ENCODE measurements at regions not wholly inside any gene's neighbourhood (a gene's known extent, or its start where the extent isn't known, plus 50 kb on each side); places are given as distances from the start of the nearest gene placed in this dataset.
"Not testable (repeated sequence)": the region's sequence is repeated elsewhere in the genome, so short reads cannot be mapped to it uniquely, and the experiment has no call there.

- DNase-seq, result no peak
Observed at GRCh38 chr13:34733721-34734120, 208.3 kb upstream of the NBEA start.

DNA sequence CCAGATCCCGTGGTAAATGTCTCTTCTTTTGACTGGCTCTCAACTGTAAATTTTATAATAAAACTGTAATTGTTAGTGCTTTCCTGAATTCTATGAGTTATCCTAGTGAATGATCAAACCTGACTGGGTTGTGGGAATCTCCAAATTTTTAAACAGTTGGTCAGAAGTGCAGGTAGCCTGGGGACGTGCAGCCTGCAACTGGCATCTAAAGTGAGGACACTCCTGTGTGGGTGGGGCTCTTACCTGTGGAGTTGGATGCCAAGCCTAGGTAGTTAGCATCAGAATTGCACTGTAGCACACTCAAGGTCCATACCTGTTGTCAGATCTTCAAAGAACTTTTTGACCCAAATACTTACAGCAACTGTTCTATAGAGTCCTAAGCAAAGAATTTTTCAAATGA is 207.1 kb upstream of the NBEA start:
- DNase-seq, result no peak

- peak; percentile 65 for DNase-seq
Observed at GRCh38 chr13:34738254-34738992, 203.6 kb upstream of the NBEA start.

- DNase-seq, result not testable (repeated sequence)
Observed at GRCh38 chr13:34747056-34747455, 195.0 kb upstream of the NBEA start.

- no peak for DNase-seq
Observed at GRCh38 chr13:34747507-34747906, 194.6 kb upstream of the NBEA start.

- no peak for DNase-seq
Observed at GRCh38 chr13:34748073-34748472, 194.0 kb upstream of the NBEA start.

GRCh38 chr13:34748596-34748995 is 193.5 kb upstream of the NBEA start:
- DNase-seq, result no peak

- no peak for DNase-seq
Observed at GRCh38 chr13:34749046-34749445, 193.0 kb upstream of the NBEA start.

- peak; percentile 90 for DNase-seq
Observed at GRCh38 chr13:34750078-34750931, 191.8 kb upstream of the NBEA start.

DNA sequence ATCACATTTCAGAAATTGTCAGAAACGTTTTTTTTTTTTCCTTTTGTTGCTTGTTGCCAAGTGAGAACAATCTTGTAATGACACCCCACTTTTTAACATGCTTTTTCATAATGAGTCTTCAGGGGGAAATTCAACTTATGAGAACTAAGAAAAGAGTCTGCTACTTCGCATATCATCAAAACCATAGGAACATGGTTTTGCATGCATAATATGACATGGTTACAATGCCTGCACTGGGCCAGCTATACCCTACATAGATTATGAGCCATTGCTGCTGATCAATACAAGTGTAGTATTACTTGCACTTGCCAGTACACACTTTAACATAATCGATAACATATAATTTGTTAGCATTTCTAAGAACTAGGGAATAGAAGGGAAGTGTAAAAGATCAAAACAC is 191.0 kb upstream of the NBEA start:
- DNase-seq, result no peak

DNA sequence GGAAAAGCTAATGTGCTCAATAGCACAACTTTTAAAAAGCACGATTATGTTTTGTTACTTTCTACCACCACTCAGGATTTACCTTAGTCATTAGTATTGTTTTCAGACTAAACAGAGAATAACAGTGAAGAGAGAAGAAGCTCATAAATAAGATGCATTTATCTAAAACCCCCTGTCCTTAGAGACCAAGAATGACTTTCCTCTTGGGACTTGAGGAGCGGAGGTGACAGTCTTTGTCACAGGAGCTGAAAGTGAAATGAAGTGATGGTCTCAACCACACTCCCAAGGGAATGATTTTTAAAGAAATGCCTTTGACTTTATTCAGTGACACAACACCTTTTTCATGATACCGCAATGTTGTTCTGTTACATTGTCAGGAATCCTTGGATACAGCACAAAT is 190.6 kb upstream of the NBEA start:
- DNase-seq, result no peak

DNA sequence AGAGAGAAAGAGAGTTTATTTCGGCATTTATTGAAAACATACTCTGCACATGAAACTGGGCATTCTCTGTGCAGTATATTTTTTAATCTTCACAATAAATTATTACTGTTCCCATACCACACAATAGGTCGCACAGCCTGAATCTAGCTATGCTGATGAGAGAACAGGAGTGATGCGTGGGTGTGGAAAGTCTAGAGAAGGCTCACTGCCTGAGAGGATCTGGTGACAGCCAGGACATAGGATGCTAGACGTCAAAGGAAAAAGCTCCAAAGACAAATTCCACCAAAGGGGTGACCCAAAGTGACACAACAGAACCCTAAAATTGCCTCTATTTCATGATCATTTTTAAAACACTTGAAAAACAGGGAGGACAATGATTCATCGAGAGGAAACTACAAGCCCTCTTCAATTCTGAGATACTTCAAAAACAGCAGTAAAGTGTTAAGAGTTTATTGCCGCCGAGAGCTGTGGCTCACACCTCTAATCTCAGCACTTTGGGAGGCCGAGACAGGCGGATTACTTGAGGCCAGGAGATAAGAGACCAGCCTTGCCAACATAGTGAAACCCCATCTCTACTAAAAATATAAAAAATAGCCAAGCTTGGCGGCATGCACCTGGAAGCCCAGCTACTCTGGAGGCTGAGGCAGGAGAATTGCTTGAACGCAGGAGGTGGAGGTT is 189.6 kb upstream of the NBEA start:
- no peak for DNase-seq

DNA sequence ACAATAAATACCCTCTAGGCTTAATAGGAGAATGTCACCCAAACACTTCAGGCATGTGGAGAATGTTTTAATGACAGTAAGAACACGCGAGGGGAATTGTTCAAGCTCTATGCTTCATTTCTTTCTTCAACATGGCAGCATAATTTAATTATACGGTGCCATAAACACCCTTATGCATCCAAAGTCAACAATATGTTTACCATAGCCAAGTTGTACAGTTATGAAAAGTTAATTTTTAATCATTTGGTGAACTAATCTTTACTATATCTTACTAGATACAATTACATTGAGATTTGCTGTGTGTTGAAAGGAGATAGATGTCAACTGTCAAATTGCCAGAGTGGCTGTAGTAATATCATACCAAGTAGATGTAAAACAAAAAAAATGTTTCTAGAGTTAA is 185.9 kb upstream of the NBEA start:
- DNase-seq, result no peak

GRCh38 chr13:34756572-34756971 is 185.5 kb upstream of the NBEA start:
- DNase-seq, result no peak

DNA sequence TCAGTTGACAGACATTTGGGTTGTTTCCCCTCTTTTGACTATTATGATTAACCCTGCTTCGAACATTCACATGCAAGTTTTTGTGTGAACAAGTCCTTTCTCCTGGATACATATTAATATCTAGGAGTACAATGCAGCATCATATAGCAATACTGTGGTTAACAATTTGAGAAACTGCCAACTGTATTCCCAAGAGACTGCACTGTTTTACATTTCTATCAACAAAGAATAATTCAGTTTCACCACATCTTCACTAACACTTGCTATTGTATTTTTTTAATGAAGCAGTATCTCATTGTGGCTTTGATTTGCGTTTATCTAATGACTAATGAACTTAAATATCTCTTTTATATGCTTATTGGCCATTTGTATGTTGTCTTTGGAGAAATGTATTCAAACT is 184.6 kb upstream of the NBEA start:
- no peak for DNase-seq

DNA sequence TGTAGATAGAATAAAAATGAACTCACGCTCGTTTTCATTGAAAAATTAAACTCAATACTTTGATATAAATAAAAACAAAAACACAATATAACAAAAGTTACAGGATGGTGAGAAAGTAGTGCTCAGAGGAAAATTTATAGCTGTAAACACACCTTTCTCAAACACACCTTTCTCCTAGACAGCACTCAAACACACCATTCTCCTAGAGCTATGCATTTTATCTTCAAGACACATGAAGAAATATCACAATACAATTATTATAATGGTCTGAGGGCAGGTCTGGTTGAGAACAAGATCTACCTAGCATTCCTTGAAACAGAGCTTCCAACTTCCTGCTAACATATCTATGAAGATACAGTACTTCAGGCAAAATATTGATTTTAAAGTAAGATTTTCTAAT is 183.4 kb upstream of the NBEA start:
- no peak for DNase-seq

GRCh38 chr13:34762312-34762711 is 179.8 kb upstream of the NBEA start:
- DNase-seq, result no peak

- DNase-seq, result no peak
Observed at GRCh38 chr13:34764246-34764645, 177.8 kb upstream of the NBEA start.

GRCh38 chr13:34765446-34766180 is 176.5 kb upstream of the NBEA start:
- DNase-seq, result no peak

DNA sequence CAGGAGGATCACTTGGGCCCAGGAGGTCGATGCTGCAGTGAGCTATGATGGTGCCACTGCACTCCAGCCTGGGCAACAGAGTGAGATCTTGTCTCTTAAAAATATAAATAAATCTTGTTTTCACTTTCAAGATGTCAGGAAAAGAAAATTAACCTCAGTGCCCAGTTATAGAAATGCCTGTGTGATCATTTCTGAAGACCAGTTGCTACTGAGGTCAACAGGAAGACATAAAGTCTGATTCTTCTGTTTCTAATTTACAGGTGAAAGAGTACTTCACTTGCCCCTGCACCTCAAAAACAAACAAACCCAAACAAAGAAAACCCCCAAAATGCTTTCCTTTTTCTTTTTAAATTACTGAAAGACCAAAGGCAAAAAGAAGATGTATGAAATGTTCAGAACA is 174.3 kb upstream of the NBEA start:
- DNase-seq, result no peak

DNA sequence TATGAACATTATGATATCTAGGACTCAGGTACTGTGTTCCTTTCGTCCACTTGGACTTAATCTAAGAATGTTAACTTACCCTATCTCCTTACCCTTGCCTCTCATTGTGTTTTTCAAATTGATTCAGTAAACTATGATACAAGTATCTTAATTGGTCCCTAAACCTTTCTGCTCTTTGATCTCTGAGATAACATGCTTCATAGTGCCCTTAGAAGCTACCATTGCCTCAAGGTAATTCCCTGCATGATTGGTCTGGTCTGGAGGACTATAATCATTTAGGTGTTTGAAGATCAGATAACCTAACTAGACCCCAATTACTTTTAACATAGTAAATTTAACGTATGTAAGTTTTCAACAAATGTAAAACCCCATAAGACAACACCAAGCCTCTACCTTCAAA is 169.9 kb upstream of the NBEA start:
- no peak for DNase-seq

- DNase-seq, result peak; percentile 54
Observed at GRCh38 chr13:34772881-34773280, 169.2 kb upstream of the NBEA start.

- DNase-seq, result no peak
Observed at GRCh38 chr13:34776390-34776981, 165.6 kb upstream of the NBEA start.
